ENCODE measurements at regions not wholly inside any gene's neighbourhood (a gene's known extent, or its start where the extent isn't known, plus 50 kb on each side); places are given as distances from the start of the nearest gene placed in this dataset. TPM values are rescaled to one million over a fixed set of nuclear protein-coding genes. Genes with fewer than 3 reads are reported as not detected.
A peak's percentile ranks its signal among the peaks of the same experiment; 100 is the strongest.

GRCh38 chr6:33853736-33854135 lies 49.9 kb upstream of the MLN start:
- Histone ChIP-seq H3K4me3 (ENCODE audit: low read length in 3 of 3) (peak overlapping the region in 1 of 3 donors; percentile 48), H3K9ac (ENCODE audit: low read length in 3 of 3) (peak overlapping the region in 1 of 3 donors; percentile 47), H3K4me1 (ENCODE audit: control insufficient read depth in 2 of 3, insufficient read depth in 2 of 3, low read depth in 1 of 3, low read length in 3 of 3) (peaks cover 0 to 33% (median 11%) of the 10 kb centered on the region in 3 donors), H3K27me3 (ENCODE audit: control insufficient read depth, insufficient read depth, low read length) (no peaks in the 10 kb centered on the region), H3K27ac (ENCODE audit: low read depth in 2 of 2, low read length in 2 of 2) (no peak overlapping the region), H3K36me3 (ENCODE audit: control insufficient read depth in 2 of 3, insufficient read depth in 3 of 3, low read length in 3 of 3) (no peaks in the 10 kb centered on the region), H3K9me3 (ENCODE audit: control insufficient read depth in 2 of 3, insufficient read depth in 1 of 3, low read length in 3 of 3) (no peaks in the 10 kb centered on the region)
- FAIRE-seq = no peak
- intact Hi-C loops (cut with DNase I) = no loop called here
- DNase-seq = peak in 1 of 5 donors; percentile 20
- TF ChIP-seq, protein P1, sequence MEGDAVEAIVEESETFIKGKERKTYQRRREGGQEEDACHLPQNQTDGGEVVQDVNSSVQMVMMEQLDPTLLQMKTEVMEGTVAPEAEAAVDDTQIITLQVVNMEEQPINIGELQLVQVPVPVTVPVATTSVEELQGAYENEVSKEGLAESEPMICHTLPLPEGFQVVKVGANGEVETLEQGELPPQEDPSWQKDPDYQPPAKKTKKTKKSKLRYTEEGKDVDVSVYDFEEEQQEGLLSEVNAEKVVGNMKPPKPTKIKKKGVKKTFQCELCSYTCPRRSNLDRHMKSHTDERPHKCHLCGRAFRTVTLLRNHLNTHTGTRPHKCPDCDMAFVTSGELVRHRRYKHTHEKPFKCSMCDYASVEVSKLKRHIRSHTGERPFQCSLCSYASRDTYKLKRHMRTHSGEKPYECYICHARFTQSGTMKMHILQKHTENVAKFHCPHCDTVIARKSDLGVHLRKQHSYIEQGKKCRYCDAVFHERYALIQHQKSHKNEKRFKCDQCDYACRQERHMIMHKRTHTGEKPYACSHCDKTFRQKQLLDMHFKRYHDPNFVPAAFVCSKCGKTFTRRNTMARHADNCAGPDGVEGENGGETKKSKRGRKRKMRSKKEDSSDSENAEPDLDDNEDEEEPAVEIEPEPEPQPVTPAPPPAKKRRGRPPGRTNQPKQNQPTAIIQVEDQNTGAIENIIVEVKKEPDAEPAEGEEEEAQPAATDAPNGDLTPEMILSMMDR (IDR thresholded peaks at IDR 0.05; ENCODE audit: borderline replicate concordance, extremely low read depth, insufficient read depth) = no peak

Small RNA genes in the stretch of these regions (microRNA-seq; reads per million reads assigned to microRNA genes)
- not detected for gene MIR7159

Measured in kidney (tissue), 13 donors.